SK-N-SH (cell line): ENCODE measurements at regions not wholly inside any gene's neighbourhood (a gene's known extent, or its start where the extent isn't known, plus 50 kb on each side); places are given as distances from the start of the nearest gene placed in this dataset.

Experiments
- CTCF ChIA-PET: fragments of 300-600, 350-600 bp; formaldehyde crosslinking; extraction: SDS; loops from one replicate; lab custom pipeline; 2021; lab: Yijun Ruan, JAX
- POLR2A ChIA-PET: fragments of 350-600 bp; sonication (Branson Sonifier 250); formaldehyde crosslinking; extraction: SDS; loops from one replicate; lab custom pipeline; 2020; ENCODE audit warnings: antibody characterized with exemption, inconsistent platforms; lab: Yijun Ruan, JAX
- DNase-seq: peaks from one replicate; pipeline ENCODE4 v3.0.0; 2012
- H2AFZ ChIP-seq: fragments of 200-600 bp; sonication (generic); 2 replicates; pipeline ENCODE4 v1.8.1; 2016; ENCODE audit warnings: antibody characterized with exemption, mild to moderate bottlenecking, low read depth
- H3F3A ChIP-seq: fragments of 200-600 bp; sonication (generic); replicated peaks from 2 replicates; pipeline ENCODE3; 2016; ENCODE audit warnings: antibody characterized with exemption, mild to moderate bottlenecking; ENCODE audit not compliant: insufficient read depth
- H3K27ac ChIP-seq, 2 experiments: fragments of 200-500 bp in 1 of 2; fragments of 200-600 bp in 1 of 2; sonication (Bioruptor generic) in 1 of 2; sonication (generic), shearing (Covaris generic) in 1 of 2; 2 replicates each; pipeline versions ENCODE4 v1.5.1 to v1.6.1; 2014 to 2016; ENCODE audit warnings: low read depth in 2 of 2, inconsistent platforms in 1 of 2, low read length in 1 of 2, mild to moderate bottlenecking in 1 of 2, mixed read lengths in 1 of 2
- H3K27me3 ChIP-seq: fragments of 200-600 bp; sonication (generic), shearing (Covaris generic); 2 replicates; pipeline ENCODE4 v1.6.1; 2016; ENCODE audit warnings: mixed run types; ENCODE audit not compliant: insufficient read depth
- H3K36me3 ChIP-seq, 2 experiments: fragments of 200-500 bp in 1 of 2; fragments of 200-600 bp in 1 of 2; sonication (Bioruptor generic) in 1 of 2; sonication (generic) in 1 of 2; replicated peaks in 1 of 2; 2 replicates each; pipeline versions ENCODE3 to v1.5.1; 2014 to 2016; ENCODE audit warnings: low read length in 1 of 2, mild to moderate bottlenecking in 1 of 2; ENCODE audit not compliant: insufficient read depth in 2 of 2, control insufficient read depth in 1 of 2
- H3K4me1 ChIP-seq, 2 experiments: fragments of 200-500 bp in 1 of 2; fragments of 200-600 bp in 1 of 2; sonication (Bioruptor generic) in 1 of 2; sonication (generic), shearing (Covaris generic) in 1 of 2; 2 replicates each; pipeline versions ENCODE4 v1.5.1 to v1.6.1; 2014 to 2016; ENCODE audit warnings: low read depth in 1 of 2, low read length in 1 of 2, mixed run types in 1 of 2; ENCODE audit not compliant: insufficient read depth in 2 of 2, control insufficient read depth in 1 of 2
- H3K4me2 ChIP-seq: fragments of 200-600 bp; sonication (generic), shearing (Covaris generic); 2 replicates; pipeline ENCODE4 v1.6.1; 2017; ENCODE audit warnings: mixed run types
- H3K4me3 ChIP-seq, 2 experiments: fragments of 200-500 bp in 1 of 2; fragments of 200-600 bp in 1 of 2; sonication (Bioruptor generic) in 1 of 2; sonication (generic), shearing (Covaris generic) in 1 of 2; 2 replicates each; pipeline versions ENCODE4 v1.5.1 to v1.8.1; 2014 to 2016; ENCODE audit warnings: low read depth in 2 of 2, inconsistent platforms in 1 of 2, low read length in 1 of 2, mild to moderate bottlenecking in 1 of 2, mixed read lengths in 1 of 2, moderate library complexity in 1 of 2
- H3K79me2 ChIP-seq: fragments of 200-600 bp; sonication (generic); 2 replicates; pipeline ENCODE4 v1.8.1; 2017; ENCODE audit warnings: mild to moderate bottlenecking; ENCODE audit not compliant: insufficient read depth
- H3K9ac ChIP-seq: fragments of 200-600 bp; sonication (generic); 2 replicates; pipeline ENCODE4 v1.6.1; 2017; ENCODE audit warnings: mixed run types
- H3K9me2 ChIP-seq: fragments of 200-600 bp; sonication (generic); 2 replicates; pipeline ENCODE4 v1.6.1; 2017; ENCODE audit warnings: mixed run types
- H3K9me3 ChIP-seq: fragments of 200-600 bp; sonication (generic); 2 replicates; pipeline ENCODE4 v1.6.1; 2017; ENCODE audit warnings: mixed run types, mild to moderate bottlenecking, moderate library complexity
- H4K20me1 ChIP-seq: fragments of 200-600 bp; sonication (generic); 2 replicates; pipeline ENCODE4 v1.6.1; 2017; ENCODE audit warnings: mild to moderate bottlenecking, mixed run types; ENCODE audit not compliant: insufficient read depth
- CHD2 ChIP-seq: fragments of 150-350 bp; IDR thresholded peaks from 2 replicates; pipeline ENCODE4 v1.6.1; 2018; ENCODE audit warnings: low read length; ENCODE audit not compliant: partially characterized antibody
- ELF1 ChIP-seq: IDR thresholded peaks from 2 replicates; pipeline ENCODE4 v1.4.0; 2012
- EP300 ChIP-seq, 2 experiments: IDR thresholded peaks; 2 replicates each; pipeline versions ENCODE4 v1.4.0 to v1.6.1; 2012; ENCODE audit warnings: borderline replicate concordance in 1 of 2, low read depth in 1 of 2, low read length in 1 of 2
- FOSL2 ChIP-seq: IDR thresholded peaks from 2 replicates; pipeline ENCODE4 v1.4.0; 2012; ENCODE audit warnings: low read depth, mild to moderate bottlenecking, moderate library complexity, borderline replicate concordance
- FOXM1 ChIP-seq: IDR thresholded peaks from 2 replicates; pipeline ENCODE4 v1.4.0; 2012; ENCODE audit warnings: low read depth, mild to moderate bottlenecking
- GATA2 ChIP-seq: sonication (generic); formaldehyde crosslinking; IDR thresholded peaks from 2 replicates; pipeline ENCODE4 v1.5.0; 2020; ENCODE audit warnings: mild to moderate bottlenecking, missing genetic modification reagents
- JUND ChIP-seq: IDR thresholded peaks from 2 replicates; pipeline ENCODE4 v1.4.0; 2012
- NFIC ChIP-seq: IDR thresholded peaks from 2 replicates; pipeline ENCODE4 v1.4.0; 2012; ENCODE audit warnings: borderline replicate concordance
- NRF1 ChIP-seq: IDR thresholded peaks from 2 replicates; pipeline ENCODE4 v1.6.1; 2012; ENCODE audit warnings: low read depth, mild to moderate bottlenecking, low read length
- PBX3 ChIP-seq: IDR thresholded peaks from 2 replicates; pipeline ENCODE4; 2012
- TEAD4 ChIP-seq: IDR thresholded peaks from 2 replicates; pipeline ENCODE4 v1.4.0; 2012; ENCODE audit warnings: mild to moderate bottlenecking, borderline replicate concordance; ENCODE audit not compliant: insufficient read depth
- USF1 ChIP-seq: IDR thresholded peaks from 2 replicates; pipeline ENCODE4 v1.4.0; 2012; ENCODE audit warnings: low read depth, borderline replicate concordance
- WGBS: methylation state at CpG from one replicate; pipeline ENCODE4 v1.1.6; 2017; ENCODE audit warnings: low lambda C conversion rate; 5-methylcytosine and 5-hydroxymethylcytosine counted together
- TF ChIP-seq, protein P1 (sequence below): IDR thresholded peaks from 2 replicates; pipeline ENCODE4 v1.6.1; 2012; ENCODE audit warnings: mild to moderate bottlenecking, low read depth, low read length, moderate library complexity
- TF ChIP-seq, protein P2 (sequence below): fragments of 150-350 bp; IDR thresholded peaks from 2 replicates; pipeline ENCODE4 v1.6.1; 2017; ENCODE audit warnings: antibody characterized with exemption, low read length, low read depth, borderline replicate concordance
- TF ChIP-seq, protein P3 (sequence below): IDR thresholded peaks from 2 replicates; pipeline ENCODE4 v1.4.0; 2012; ENCODE audit warnings: low read depth
- TF ChIP-seq, protein P4 (sequence below): fragments of 150-350 bp; IDR thresholded peaks from 2 replicates; pipeline ENCODE4 v1.6.1; 2016; ENCODE audit warnings: mild to moderate bottlenecking, low read depth, low read length

GRCh38 chr9:110115341-110115820 is 92.6 kb downstream of the C9orf152 start:
- H2AFZ ChIP-seq = no peak overlapping the region
- peaks cover 92% of the 10 kb centered on the region for H4K20me1 ChIP-seq
- H3K4me1 ChIP-seq = peaks cover 0 to 13% of the 10 kb centered on the region in 2 experiments; a peak in 1 of 4 replicates
- no peak for TF ChIP-seq FOXM1
- no peak for TF ChIP-seq TEAD4
- no peak for TF ChIP-seq CHD2
- TF ChIP-seq, protein P1, sequence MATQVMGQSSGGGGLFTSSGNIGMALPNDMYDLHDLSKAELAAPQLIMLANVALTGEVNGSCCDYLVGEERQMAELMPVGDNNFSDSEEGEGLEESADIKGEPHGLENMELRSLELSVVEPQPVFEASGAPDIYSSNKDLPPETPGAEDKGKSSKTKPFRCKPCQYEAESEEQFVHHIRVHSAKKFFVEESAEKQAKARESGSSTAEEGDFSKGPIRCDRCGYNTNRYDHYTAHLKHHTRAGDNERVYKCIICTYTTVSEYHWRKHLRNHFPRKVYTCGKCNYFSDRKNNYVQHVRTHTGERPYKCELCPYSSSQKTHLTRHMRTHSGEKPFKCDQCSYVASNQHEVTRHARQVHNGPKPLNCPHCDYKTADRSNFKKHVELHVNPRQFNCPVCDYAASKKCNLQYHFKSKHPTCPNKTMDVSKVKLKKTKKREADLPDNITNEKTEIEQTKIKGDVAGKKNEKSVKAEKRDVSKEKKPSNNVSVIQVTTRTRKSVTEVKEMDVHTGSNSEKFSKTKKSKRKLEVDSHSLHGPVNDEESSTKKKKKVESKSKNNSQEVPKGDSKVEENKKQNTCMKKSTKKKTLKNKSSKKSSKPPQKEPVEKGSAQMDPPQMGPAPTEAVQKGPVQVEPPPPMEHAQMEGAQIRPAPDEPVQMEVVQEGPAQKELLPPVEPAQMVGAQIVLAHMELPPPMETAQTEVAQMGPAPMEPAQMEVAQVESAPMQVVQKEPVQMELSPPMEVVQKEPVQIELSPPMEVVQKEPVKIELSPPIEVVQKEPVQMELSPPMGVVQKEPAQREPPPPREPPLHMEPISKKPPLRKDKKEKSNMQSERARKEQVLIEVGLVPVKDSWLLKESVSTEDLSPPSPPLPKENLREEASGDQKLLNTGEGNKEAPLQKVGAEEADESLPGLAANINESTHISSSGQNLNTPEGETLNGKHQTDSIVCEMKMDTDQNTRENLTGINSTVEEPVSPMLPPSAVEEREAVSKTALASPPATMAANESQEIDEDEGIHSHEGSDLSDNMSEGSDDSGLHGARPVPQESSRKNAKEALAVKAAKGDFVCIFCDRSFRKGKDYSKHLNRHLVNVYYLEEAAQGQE = no peak
- TF ChIP-seq, all 33 proteins: peak for 0
- Histone ChIP-seq H3K4me3 (no peak overlapping the region), H3K79me2 (peaks cover 100% of the 10 kb centered on the region), H3K27ac (peak overlapping the region in 1 of 2 experiments; percentile 61; a peak in 2 of 4 replicates), H3K9me2 (no peaks in the 10 kb centered on the region), H3K9me3 (no peaks in the 10 kb centered on the region), H3F3A (no peaks in the 10 kb centered on the region), H3K4me2 (peak overlapping the region; percentile 56), H3K36me3 (peaks cover 0 to 28% of the 10 kb centered on the region in 2 experiments), H3K9ac (no peak overlapping the region), H3K27me3 (no peaks in the 10 kb centered on the region)
- ChIA-PET CTCF (no interaction called here), POLR2A (interaction anchor here (1.6 kb wide), 1 partner anchor 13 kb away, joined by 3 read pairs; no protein-coding TSS in a partner anchor)
- DNase-seq = no peak
- 77% methylated on average over 7 of the region's 7 CpGs for WGBS

- ChIA-PET POLR2A (interaction anchor here (1.6 kb wide), 1 partner anchor 13 kb away, joined by 3 read pairs; no protein-coding TSS in a partner anchor), CTCF (interaction anchor here (1.2 kb wide), 1 partner anchor 11 kb away, joined by 4 read pairs; no protein-coding TSS in a partner anchor)
- H3K36me3 ChIP-seq = peaks cover 0 to 31% of the 10 kb centered on the region in 2 experiments
- H3K4me1 ChIP-seq = peaks cover 0 to 13% of the 10 kb centered on the region in 2 experiments; a peak in 1 of 4 replicates
- peak overlapping the region in 1 of 2 experiments; percentile 61; a peak in 2 of 4 replicates for H3K27ac ChIP-seq
- no peaks in the 10 kb centered on the region for H3F3A ChIP-seq
- WGBS = 87% methylated on average over 14 of the region's 14 CpGs
- H3K4me3 ChIP-seq = no peak overlapping the region
- no peaks in the 10 kb centered on the region for H3K9me2 ChIP-seq
- H2AFZ ChIP-seq = no peak overlapping the region
- no peaks in the 10 kb centered on the region for H3K9me3 ChIP-seq
- DNase-seq = no peak
- no peaks in the 10 kb centered on the region for H3K27me3 ChIP-seq
- H3K9ac ChIP-seq = no peak overlapping the region
- H3K4me2 ChIP-seq = peak overlapping the region; percentile 56
- H3K79me2 ChIP-seq = peaks cover 99% of the 10 kb centered on the region
- peaks cover 91% of the 10 kb centered on the region for H4K20me1 ChIP-seq
- TF ChIP-seq USF1 (no peak), PBX3 (no peak), ELF1 (no peak), FOSL2 (no peak), NRF1 (no peak), NFIC (no peak), JUND (no peak), GATA2 (no peak), FOXM1 (no peak), EP300 (IDR thresholded peaks at IDR 0.05; ENCODE audit: borderline replicate concordance in 1 of 2, low read depth in 1 of 2, low read length in 1 of 2) (no peak)
- TF ChIP-seq, protein P2, sequence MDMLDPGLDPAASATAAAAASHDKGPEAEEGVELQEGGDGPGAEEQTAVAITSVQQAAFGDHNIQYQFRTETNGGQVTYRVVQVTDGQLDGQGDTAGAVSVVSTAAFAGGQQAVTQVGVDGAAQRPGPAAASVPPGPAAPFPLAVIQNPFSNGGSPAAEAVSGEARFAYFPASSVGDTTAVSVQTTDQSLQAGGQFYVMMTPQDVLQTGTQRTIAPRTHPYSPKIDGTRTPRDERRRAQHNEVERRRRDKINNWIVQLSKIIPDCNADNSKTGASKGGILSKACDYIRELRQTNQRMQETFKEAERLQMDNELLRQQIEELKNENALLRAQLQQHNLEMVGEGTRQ = no peak
- TF ChIP-seq, protein P3, sequence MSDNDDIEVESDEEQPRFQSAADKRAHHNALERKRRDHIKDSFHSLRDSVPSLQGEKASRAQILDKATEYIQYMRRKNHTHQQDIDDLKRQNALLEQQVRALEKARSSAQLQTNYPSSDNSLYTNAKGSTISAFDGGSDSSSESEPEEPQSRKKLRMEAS = no peak
- TF ChIP-seq, protein P4, sequence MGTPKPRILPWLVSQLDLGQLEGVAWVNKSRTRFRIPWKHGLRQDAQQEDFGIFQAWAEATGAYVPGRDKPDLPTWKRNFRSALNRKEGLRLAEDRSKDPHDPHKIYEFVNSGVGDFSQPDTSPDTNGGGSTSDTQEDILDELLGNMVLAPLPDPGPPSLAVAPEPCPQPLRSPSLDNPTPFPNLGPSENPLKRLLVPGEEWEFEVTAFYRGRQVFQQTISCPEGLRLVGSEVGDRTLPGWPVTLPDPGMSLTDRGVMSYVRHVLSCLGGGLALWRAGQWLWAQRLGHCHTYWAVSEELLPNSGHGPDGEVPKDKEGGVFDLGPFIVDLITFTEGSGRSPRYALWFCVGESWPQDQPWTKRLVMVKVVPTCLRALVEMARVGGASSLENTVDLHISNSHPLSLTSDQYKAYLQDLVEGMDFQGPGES = no peak
These were observed 92.0 kb downstream of the C9orf152 start for GRCh38 chr9:110115826-110116542.
